ENCODE measurements at regions not wholly inside any gene's neighbourhood (a gene's known extent, or its start where the extent isn't known, plus 50 kb on each side); places are given as distances from the start of the nearest gene placed in this dataset.

DNA sequence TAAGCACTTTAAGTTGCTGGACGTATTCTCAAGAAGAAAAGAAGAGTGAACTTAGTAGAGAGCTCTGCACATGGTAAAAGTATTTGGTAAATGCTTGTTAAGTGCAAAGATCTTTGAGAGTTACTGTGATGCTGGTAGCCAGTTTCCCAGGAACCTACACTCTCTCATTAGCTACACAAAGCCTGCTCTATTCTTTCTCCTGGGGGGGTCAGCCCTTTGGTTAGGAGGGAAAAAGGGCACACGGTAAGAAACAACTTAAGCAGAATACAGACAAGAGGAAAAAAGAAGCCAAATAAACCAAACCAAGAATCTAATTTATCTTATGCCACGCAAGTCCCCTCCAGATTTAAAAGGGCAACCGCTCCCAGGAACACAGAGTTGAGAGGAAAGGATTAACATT, 1100.1 kb upstream of the CDH10 start:
- no TSS peak for BruUV-seq (replicated peaks)
- Histone ChIP-seq H3K27ac (ENCODE audit: low read depth, low read length, poor library complexity, severe bottlenecking) (no peak overlapping the region), H3K4me3 (ENCODE audit: low read depth, low read length, poor library complexity, severe bottlenecking) (no peak overlapping the region), H3K36me3 (ENCODE audit: insufficient read depth, low read length, poor library complexity, severe bottlenecking) (no peaks in the 10 kb centered on the region), H3K9me3 (ENCODE audit: low read depth, low read length, poor library complexity, severe bottlenecking) (peaks cover 5% of the 10 kb centered on the region), H3K27me3 (replicated peaks; ENCODE audit: insufficient read depth, low read depth, low read length, poor library complexity) (no peaks in the 10 kb centered on the region), H3K4me1 (ENCODE audit: insufficient read depth, low read length, poor library complexity, severe bottlenecking) (no peaks in the 10 kb centered on the region)
- no peak for TF ChIP-seq EZH2 (IDR thresholded peaks at IDR 0.05; ENCODE audit: borderline replicate concordance, low read depth, low read length, poor library complexity, severe bottlenecking)
- TF ChIP-seq, protein P1, sequence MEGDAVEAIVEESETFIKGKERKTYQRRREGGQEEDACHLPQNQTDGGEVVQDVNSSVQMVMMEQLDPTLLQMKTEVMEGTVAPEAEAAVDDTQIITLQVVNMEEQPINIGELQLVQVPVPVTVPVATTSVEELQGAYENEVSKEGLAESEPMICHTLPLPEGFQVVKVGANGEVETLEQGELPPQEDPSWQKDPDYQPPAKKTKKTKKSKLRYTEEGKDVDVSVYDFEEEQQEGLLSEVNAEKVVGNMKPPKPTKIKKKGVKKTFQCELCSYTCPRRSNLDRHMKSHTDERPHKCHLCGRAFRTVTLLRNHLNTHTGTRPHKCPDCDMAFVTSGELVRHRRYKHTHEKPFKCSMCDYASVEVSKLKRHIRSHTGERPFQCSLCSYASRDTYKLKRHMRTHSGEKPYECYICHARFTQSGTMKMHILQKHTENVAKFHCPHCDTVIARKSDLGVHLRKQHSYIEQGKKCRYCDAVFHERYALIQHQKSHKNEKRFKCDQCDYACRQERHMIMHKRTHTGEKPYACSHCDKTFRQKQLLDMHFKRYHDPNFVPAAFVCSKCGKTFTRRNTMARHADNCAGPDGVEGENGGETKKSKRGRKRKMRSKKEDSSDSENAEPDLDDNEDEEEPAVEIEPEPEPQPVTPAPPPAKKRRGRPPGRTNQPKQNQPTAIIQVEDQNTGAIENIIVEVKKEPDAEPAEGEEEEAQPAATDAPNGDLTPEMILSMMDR (conservative IDR thresholded peaks at IDR 0.05; ENCODE audit: low read depth, low read length) = no peak
- ChIA-PET CTCF (no interaction called here), POLR2A (ENCODE audit: low non-redundant PET) (no interaction called here)
- DNase-seq (ENCODE audit: low spot score) = no peak
- intact Hi-C loops (cut with micrococcal nuclease; ENCODE audit: unreplicated experiment) = no loop called here

DNA sequence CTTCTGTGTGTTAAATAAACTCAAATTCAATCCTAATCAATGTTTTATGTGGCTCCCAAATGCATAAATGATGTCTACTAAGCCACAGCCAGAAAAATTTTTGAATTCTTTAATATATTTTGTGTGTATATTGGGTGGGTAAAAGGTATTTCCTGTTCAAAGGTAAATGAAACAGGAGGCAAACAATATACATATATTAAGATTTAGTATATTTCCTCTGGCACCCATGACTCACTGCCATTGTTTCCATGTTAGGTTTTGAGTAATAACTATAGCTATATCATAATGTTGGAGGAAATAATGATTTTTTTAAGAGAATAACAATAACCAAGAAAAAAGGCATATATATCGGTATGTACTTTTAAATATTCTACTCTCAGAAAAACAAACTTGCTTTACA, 1071.9 kb upstream of the CDH10 start:
- Histone ChIP-seq H3K27ac (ENCODE audit: low read depth, low read length, poor library complexity, severe bottlenecking) (no peak overlapping the region), H3K9me3 (ENCODE audit: low read depth, low read length, poor library complexity, severe bottlenecking) (no peaks in the 10 kb centered on the region), H3K27me3 (replicated peaks; ENCODE audit: insufficient read depth, low read depth, low read length, poor library complexity) (no peaks in the 10 kb centered on the region), H3K4me3 (ENCODE audit: low read depth, low read length, poor library complexity, severe bottlenecking) (no peak overlapping the region), H3K4me1 (ENCODE audit: insufficient read depth, low read length, poor library complexity, severe bottlenecking) (no peaks in the 10 kb centered on the region), H3K36me3 (ENCODE audit: insufficient read depth, low read length, poor library complexity, severe bottlenecking) (no peaks in the 10 kb centered on the region)
- BruUV-seq (replicated peaks) = no TSS peak
- intact Hi-C loops (cut with micrococcal nuclease; ENCODE audit: unreplicated experiment) = no loop called here
- DNase-seq (ENCODE audit: low spot score) = no peak
- POLR2A ChIA-PET (ENCODE audit: low non-redundant PET) = no interaction called here
- TF ChIP-seq, protein P1 (conservative IDR thresholded peaks at IDR 0.05; ENCODE audit: low read depth, low read length) = no peak
- no peak for TF ChIP-seq EZH2 (IDR thresholded peaks at IDR 0.05; ENCODE audit: borderline replicate concordance, low read depth, low read length, poor library complexity, severe bottlenecking)
- CTCF ChIA-PET = no interaction called here

GRCh38 chr5:25713259-25713658, 1068.5 kb upstream of the CDH10 start:
- CTCF ChIA-PET = no interaction called here

More at GRCh38 chr5:25713259-25713658, 1068.5 kb upstream of the CDH10 start:
- H3K27me3 ChIP-seq (replicated peaks; ENCODE audit: insufficient read depth, low read depth, low read length, poor library complexity) = no peaks in the 10 kb centered on the region
- no peak overlapping the region for H3K27ac ChIP-seq (ENCODE audit: low read depth, low read length, poor library complexity, severe bottlenecking)
- no peak for DNase-seq (ENCODE audit: low spot score)
- H3K9me3 ChIP-seq (ENCODE audit: low read depth, low read length, poor library complexity, severe bottlenecking) = no peaks in the 10 kb centered on the region
- BruUV-seq (replicated peaks) = no TSS peak
- POLR2A ChIA-PET (ENCODE audit: low non-redundant PET) = no interaction called here
- H3K36me3 ChIP-seq (ENCODE audit: insufficient read depth, low read length, poor library complexity, severe bottlenecking) = no peaks in the 10 kb centered on the region
- no peak overlapping the region for H3K4me3 ChIP-seq (ENCODE audit: low read depth, low read length, poor library complexity, severe bottlenecking)
- H3K4me1 ChIP-seq (ENCODE audit: insufficient read depth, low read length, poor library complexity, severe bottlenecking) = no peaks in the 10 kb centered on the region
- intact Hi-C loops (cut with micrococcal nuclease; ENCODE audit: unreplicated experiment) = no loop called here
- TF ChIP-seq EZH2 (IDR thresholded peaks at IDR 0.05; ENCODE audit: borderline replicate concordance, low read depth, low read length, poor library complexity, severe bottlenecking) = no peak
- TF ChIP-seq, protein P1 (conservative IDR thresholded peaks at IDR 0.05; ENCODE audit: low read depth, low read length) = no peak

All from A673 (cell line).